ENCODE measurements at regions not wholly inside any gene's neighbourhood (a gene's known extent, or its start where the extent isn't known, plus 50 kb on each side); places are given as distances from the start of the nearest gene placed in this dataset.
"Not testable (repeated sequence)": the region's sequence is repeated elsewhere in the genome, so short reads cannot be mapped to it uniquely, and the experiment has no call there.

GRCh38 chr1:189637041-189637440, 840.6 kb downstream of the BRINP3 start:
- DNase-seq: no peak

GRCh38 chr1:189644156-189644555, 833.5 kb downstream of the BRINP3 start:
- not testable (repeated sequence) for DNase-seq

GRCh38 chr1:189644970-189645369, 832.7 kb downstream of the BRINP3 start:
- DNase-seq: no peak

GRCh38 chr1:189646066-189646465, 831.6 kb downstream of the BRINP3 start:
- DNase-seq: no peak

- DNase-seq: no peak
Measured at GRCh38 chr1:189654906-189655305, 822.8 kb downstream of the BRINP3 start.

GRCh38 chr1:189656628-189657530, 820.8 kb downstream of the BRINP3 start:
- DNase-seq: no peak

GRCh38 chr1:189657715-189658114, 819.9 kb downstream of the BRINP3 start:
- no peak for DNase-seq

GRCh38 chr1:189658381-189658780, 819.3 kb downstream of the BRINP3 start:
- no peak for DNase-seq

- no peak for DNase-seq
Measured at GRCh38 chr1:189659731-189660130, 817.9 kb downstream of the BRINP3 start.

- DNase-seq: no peak
Measured at GRCh38 chr1:189662190-189662589, 815.5 kb downstream of the BRINP3 start.

GRCh38 chr1:189669846-189670245, 807.8 kb downstream of the BRINP3 start:
- no peak for DNase-seq

- no peak for DNase-seq
Measured at GRCh38 chr1:189673217-189673616, 804.4 kb downstream of the BRINP3 start.

GRCh38 chr1:189675712-189676244, 801.9 kb downstream of the BRINP3 start:
- DNase-seq: no peak

- DNase-seq: no peak
Measured at GRCh38 chr1:189678779-189679178, 798.9 kb downstream of the BRINP3 start.

GRCh38 chr1:189681252-189681919, 796.3 kb downstream of the BRINP3 start:
- DNase-seq: no peak

- no peak for DNase-seq
Measured at GRCh38 chr1:189682591-189682990, 795.1 kb downstream of the BRINP3 start.

- no peak for DNase-seq
Measured at GRCh38 chr1:189686288-189686687, 791.4 kb downstream of the BRINP3 start.

- DNase-seq: no peak
Measured at GRCh38 chr1:189693140-189693539, 784.5 kb downstream of the BRINP3 start.

GRCh38 chr1:189696297-189696696, 781.4 kb downstream of the BRINP3 start:
- no peak for DNase-seq

- no peak for DNase-seq
Measured at GRCh38 chr1:189697113-189697512, 780.6 kb downstream of the BRINP3 start.

GRCh38 chr1:189701606-189702005, 776.1 kb downstream of the BRINP3 start:
- DNase-seq: no peak

- no peak for DNase-seq
Measured at GRCh38 chr1:189706594-189706993, 771.1 kb downstream of the BRINP3 start.

- no peak for DNase-seq
Measured at GRCh38 chr1:189708674-189709073, 769.0 kb downstream of the BRINP3 start.
